Tongue (tissue), 1 donor: ENCODE measurements at regions not wholly inside any gene's neighbourhood (a gene's known extent, or its start where the extent isn't known, plus 50 kb on each side); places are given as distances from the start of the nearest gene placed in this dataset.
A peak's percentile ranks its signal among the peaks of the same experiment; 100 is the strongest.

Source experiments
- DNase-seq: peaks from one replicate; pipeline ENCODE4 v3.0.0-alpha.2; 2015

GRCh38 chr17:82998637-82999036, 80.8 kb upstream of the METRNL start:
- DNase-seq = no peak

- no peak for DNase-seq
Measured at GRCh38 chr17:83000738-83001137, 78.7 kb upstream of the METRNL start.

- no peak for DNase-seq
Measured at GRCh38 chr17:83002118-83002805, 77.1 kb upstream of the METRNL start.

GRCh38 chr17:83004791-83005380, 74.5 kb upstream of the METRNL start:
- no peak for DNase-seq

- DNase-seq = no peak
Measured at GRCh38 chr17:83005639-83006038, 73.8 kb upstream of the METRNL start.

- peak; percentile 50 for DNase-seq
Measured at GRCh38 chr17:83006515-83007455, 72.6 kb upstream of the METRNL start.

GRCh38 chr17:83007504-83008185, 71.8 kb upstream of the METRNL start:
- no peak for DNase-seq

GRCh38 chr17:83008186-83008510, 71.3 kb upstream of the METRNL start:
- DNase-seq = peak; percentile 48

GRCh38 chr17:83008526-83008925, 70.9 kb upstream of the METRNL start:
- DNase-seq = no peak

- peak; percentile 63 for DNase-seq
Measured at GRCh38 chr17:83009414-83010205, 69.8 kb upstream of the METRNL start.

GRCh38 chr17:83010206-83011200, 68.9 kb upstream of the METRNL start:
- no peak for DNase-seq

- peak; percentile 17 for DNase-seq
Measured at GRCh38 chr17:83011676-83012075, 67.7 kb upstream of the METRNL start.

GRCh38 chr17:83012200-83012785, 67.1 kb upstream of the METRNL start:
- peak; percentile 59 for DNase-seq

- peak; percentile 56 for DNase-seq
Measured at GRCh38 chr17:83012868-83013778, 66.3 kb upstream of the METRNL start.

GRCh38 chr17:83013779-83014117, 65.7 kb upstream of the METRNL start:
- DNase-seq = no peak

GRCh38 chr17:83014297-83014696, 65.1 kb upstream of the METRNL start:
- no peak for DNase-seq

- no peak for DNase-seq
Measured at GRCh38 chr17:83014940-83015910, 64.2 kb upstream of the METRNL start.

- DNase-seq = no peak
Measured at GRCh38 chr17:83018658-83019193, 60.7 kb upstream of the METRNL start.
